Activated CD4-positive, alpha-beta T cell treated with anti-CD3 and anti-CD28 coated beads for 24 hours (primary cell): ENCODE measurements at regions not wholly inside any gene's neighbourhood (a gene's known extent, or its start where the extent isn't known, plus 50 kb on each side); places are given as distances from the start of the nearest gene placed in this dataset.
A peak's percentile ranks its signal among the peaks of the same experiment; 100 is the strongest.

ENCODE experiments used
- DNase-seq, 2 donors: peaks; one replicate each; pipeline ENCODE4 v3.0.0-alpha.2; 2020; ENCODE audit warnings: low read depth in 2 of 2

DNA sequence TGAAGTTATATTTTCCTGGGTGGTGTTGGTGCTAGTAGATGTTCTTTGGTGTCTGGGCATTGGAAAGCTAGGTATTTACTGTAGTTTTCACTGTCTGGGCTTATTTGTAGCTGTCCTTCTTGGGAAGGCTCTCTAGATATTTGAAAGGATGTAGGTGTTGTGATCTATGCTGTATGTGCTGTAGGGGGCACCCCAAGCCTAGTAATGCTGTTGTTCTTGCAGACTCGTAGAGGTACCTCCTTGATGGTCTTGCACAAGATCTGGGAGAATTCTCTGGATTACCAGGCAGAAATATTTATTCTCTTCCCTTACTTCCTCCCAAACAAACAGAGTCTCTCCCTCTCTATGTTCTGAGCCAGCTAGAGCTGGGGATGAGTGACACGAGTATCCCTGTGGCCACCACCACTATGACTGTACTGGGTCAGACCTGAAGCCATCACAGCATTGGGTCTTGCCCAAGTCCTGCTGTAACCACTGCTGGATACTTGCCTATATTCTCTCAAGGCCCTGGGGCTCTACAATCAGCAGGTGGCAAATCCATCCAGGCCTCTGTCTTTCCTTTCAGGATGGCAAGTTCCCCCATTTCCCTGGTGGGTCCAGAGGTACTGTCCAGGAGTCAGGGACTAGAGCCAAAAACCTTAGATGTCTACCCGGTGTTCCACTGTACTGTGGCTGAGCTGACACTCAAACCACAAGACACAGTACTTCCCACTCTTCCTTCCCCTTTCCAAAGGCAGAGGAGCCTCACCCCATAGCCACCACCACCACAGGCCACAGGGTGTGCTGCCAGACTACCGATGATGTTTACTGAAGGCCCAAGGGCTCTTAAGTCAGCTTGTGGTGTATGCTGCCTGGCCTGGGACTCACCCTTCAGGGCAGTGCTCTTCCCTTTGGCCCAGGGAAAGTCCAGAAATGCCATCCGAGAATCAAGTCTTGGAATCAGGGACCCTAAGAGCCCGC, 195.2 kb upstream of the DPPA4 start:
- peak; percentile 3 to 16 for DNase-seq

- DNase-seq, result no peak
Observed at GRCh38 chr3:109545746-109546145, 208.4 kb upstream of the DPPA4 start.

GRCh38 chr3:109548192-109548938, 211.0 kb upstream of the DPPA4 start:
- DNase-seq, result no peak

- DNase-seq, result no peak
Observed at GRCh38 chr3:109553591-109554371, 216.4 kb upstream of the DPPA4 start.

DNA sequence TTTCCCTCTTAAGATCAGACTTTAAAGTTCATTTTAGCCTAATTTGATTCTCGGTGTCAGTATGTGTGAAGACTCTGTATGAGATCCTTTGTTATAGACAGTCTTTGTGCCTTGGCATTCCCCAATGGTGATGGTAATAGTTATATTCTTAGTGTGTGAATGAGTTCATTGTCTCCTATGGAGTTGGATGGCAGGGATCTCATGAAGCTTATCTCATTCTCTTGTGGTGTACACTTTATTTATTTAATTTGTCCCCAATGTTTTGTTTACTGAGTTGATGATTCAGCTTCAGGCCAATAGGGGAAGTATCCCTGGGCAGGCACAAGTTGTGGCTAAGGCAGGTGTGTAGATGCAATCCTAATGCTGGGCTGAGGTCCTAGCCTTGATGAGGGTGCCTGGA, 222.0 kb upstream of the DPPA4 start:
- DNase-seq, result no peak

GRCh38 chr3:109563149-109563548, 225.8 kb upstream of the DPPA4 start:
- no peak for DNase-seq

DNA sequence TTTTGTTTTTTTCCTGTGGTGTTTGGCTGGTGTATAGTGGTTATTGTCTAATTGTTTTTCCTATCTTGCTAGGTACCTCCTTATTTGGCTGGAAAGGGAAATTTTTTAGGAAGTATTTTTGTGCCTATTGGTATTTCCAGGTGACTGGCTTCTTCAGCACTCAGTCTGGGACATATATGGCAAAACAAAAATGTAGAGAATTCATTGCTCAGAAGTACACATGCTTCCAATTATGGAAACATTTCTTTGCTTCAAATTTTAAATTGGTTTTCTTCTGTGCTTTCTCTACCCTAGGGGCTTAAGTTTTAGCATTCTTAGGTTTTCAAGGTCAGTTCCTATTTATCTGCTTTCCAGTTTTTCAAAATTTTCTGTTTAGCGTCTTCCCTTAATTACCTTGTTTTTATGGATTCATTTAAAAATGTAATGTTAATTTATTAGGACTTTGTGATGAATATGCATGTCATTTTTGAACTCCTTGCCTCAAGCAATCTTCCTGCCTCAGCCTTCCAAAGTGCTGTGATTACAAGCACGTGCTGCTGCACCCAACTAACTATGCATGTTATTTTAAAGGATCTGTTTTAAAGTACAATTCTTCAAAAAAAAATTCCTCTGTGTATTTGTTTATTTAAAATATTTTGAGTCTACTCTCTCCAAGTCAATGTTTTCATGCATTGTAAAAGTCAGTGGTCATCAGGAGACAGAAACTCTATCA, 231.9 kb upstream of the DPPA4 start:
- no peak for DNase-seq

DNA sequence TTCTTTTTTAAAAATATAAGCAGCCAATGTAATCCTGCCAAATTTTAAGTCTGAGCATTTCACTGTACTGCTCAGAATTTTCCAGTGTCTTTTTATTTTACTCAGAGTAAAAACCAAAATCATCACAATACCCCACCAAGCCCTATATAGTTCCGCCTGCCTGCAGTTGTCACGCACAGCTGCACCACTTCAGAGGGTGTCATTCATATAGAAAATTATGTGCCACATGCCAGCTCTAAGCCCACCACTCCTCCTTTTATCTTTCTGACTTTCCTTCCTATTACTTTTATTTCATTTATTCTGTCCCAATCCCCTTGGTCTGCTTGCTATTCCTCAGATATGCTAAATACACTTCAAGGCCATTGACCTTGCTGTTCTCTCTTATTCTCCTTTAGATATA, 233.1 kb upstream of the DPPA4 start:
- DNase-seq, result no peak

GRCh38 chr3:109572301-109572700, 235.0 kb upstream of the DPPA4 start:
- DNase-seq, result no peak

DNA sequence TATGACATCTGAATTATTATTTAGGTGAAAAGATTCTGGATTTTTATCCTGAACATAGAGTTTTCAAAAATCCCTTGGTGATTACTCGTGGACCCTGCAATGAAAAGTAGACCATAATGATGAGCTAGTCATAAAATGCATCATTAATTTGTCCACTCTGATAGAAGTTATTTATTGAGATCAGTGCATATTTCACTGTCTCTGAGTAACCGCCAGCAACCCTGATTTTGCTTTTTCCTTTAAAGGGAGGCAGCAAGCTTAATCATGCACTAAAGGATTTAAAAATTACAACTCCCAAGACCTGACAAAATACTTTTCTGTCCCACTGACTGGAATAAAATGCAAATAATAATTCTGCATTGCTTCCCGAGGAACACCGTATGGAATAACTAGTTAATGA, 259.6 kb upstream of the DPPA4 start:
- DNase-seq, result no peak

DNA sequence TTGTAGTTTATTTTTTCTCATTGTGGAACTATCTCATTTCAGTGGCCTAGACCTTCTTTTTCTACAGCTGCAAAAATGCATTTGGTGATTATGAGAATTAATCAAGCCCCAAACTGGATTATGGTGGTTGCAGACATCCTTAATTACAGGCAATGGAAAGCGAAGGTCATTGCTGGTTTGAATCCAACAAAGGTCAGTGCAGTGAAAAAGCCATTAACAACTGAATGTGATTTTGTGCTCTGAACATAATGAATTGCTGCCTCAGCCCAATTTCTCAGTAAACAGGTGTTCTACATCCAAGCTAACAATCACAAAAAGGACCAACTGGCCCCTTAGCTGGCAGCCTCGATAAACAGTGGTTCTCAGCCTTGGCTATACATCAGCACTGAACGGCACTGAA, 260.1 kb upstream of the DPPA4 start:
- no peak for DNase-seq

DNA sequence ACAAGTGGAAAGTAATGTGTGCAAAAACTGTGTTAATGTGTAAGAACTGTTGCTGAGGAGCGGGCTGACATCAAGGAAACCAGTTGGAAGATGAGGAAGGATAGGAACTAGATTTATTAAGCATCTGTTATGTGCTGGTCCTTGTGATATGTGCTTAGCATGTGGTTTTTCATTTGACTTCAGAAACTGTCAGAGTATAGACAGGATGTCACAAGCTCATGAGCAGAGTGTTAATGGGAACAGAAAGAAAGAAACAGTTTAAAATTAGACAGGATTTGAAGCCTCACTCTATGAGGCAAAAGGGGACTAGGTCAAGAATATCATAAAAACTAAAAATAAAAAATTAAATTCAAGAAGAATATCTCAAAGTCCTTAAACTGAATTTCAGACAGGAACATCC, 270.6 kb upstream of the DPPA4 start:
- no peak for DNase-seq

DNA sequence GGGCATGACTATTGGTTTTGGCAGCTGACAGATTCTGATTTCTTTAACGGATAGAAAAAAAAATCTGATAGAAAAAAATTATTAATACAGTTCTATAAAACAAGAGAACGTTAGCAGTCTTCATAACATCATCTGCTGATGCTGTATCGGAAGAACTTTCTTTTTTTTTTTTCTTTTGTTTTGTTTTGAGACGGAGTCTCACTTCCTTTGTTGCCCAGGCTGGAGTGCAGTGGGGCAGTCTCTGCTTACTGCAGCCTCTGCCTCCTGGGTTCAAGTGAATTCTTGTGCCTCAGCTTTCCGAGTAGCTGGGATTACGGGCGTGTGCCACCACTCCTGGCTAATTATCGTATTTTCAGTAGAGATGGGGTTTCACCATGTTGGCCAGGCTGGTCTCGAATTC, 271.2 kb upstream of the DPPA4 start:
- DNase-seq, result no peak

GRCh38 chr3:109618766-109619378, 281.5 kb upstream of the DPPA4 start:
- DNase-seq, result no peak

GRCh38 chr3:109631897-109632296, 294.6 kb upstream of the DPPA4 start:
- no peak for DNase-seq

DNA sequence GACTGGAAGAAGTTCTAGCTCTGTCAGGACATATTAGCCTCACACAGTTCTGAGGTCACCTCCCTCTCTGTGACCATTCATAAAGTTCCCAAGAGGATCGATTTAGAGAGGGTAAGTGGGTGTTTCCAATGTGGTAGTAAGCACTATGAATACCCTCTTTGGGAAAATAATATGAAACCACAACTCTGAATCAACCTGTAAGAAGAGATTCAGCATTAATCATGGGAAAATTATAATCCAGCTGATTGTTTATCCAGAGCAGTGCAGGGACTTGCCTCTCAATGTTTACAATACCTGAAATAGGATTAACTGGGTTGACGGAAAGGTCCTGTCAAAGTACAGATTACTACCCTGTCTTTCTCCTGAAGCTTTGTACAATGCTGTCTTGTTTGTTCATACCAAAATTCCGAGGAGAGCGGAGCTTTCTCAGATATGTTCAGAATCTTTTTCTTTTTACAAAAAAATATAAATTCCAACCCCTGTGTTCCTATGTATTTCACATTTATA, 302.9 kb upstream of the DPPA4 start:
- no peak for DNase-seq

DNA sequence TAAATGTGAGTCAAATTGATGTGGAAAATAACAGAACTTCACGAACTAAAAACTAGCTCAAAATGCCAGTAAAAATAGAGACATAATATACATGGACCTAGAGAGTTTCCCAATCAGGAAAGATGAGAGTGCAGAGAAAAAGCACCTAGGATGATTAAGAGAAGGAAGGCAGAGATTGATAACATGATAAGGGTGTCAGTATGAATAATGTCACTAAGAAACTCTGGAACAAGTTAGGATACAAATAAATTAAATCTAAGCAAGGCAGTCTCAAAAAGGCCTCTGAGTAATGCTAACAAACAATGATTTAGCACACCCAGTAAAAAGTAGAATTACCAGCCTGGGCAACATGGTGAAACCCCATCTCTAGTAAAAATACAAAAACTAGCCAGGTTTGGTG, 304.7 kb upstream of the DPPA4 start:
- no peak for DNase-seq

GRCh38 chr3:109643590-109643989, 306.2 kb upstream of the DPPA4 start:
- no peak for DNase-seq

DNA sequence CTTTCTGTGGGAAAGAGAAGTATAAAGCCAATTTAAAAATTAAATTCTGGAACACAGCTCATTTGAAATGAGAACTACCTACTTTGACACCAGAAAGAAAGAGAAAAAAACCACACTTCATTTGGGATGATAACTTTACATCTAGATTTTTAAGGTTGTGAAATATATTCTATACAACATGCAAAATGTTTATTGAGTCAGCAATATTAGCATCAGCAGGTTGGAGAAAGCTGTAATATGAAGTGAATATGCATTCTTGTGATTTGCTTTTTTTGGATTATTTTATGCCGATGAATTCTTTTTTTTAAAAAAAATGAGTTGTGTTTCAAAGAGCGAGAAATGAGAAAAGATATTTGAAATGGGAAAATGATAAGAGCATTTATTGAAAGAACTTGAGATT, 307.0 kb upstream of the DPPA4 start:
- no peak for DNase-seq

DNA sequence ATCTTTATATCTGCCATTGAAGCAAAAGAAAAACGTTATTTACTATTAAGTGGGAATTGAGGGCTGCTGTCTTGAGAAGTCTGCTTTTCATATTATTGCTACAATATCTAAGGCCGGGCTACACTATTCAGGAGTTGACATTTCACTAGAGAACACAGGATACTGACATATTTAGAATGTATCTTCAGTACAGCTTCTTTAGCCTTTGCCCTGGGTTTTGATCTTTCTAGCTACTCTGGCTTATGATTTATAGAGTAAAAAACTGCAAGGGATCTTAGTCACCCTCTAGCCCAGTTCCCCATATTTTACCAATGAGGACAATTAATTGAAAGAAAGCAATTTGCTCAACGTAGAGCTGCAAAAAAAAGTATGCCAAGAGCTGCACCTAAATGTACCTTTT, 307.4 kb upstream of the DPPA4 start:
- no peak for DNase-seq

GRCh38 chr3:109648027-109648426, 310.7 kb upstream of the DPPA4 start:
- DNase-seq, result no peak
